SK-N-SH (cell line): ENCODE measurements at regions not wholly inside any gene's neighbourhood (a gene's known extent, or its start where the extent isn't known, plus 50 kb on each side); places are given as distances from the start of the nearest gene placed in this dataset.

Experiments
- CTCF ChIA-PET: fragments of 300-600, 350-600 bp; formaldehyde crosslinking; extraction: SDS; loops from one replicate; lab custom pipeline; 2021; lab: Yijun Ruan, JAX
- POLR2A ChIA-PET: fragments of 350-600 bp; sonication (Branson Sonifier 250); formaldehyde crosslinking; extraction: SDS; loops from one replicate; lab custom pipeline; 2020; ENCODE audit warnings: antibody characterized with exemption, inconsistent platforms; lab: Yijun Ruan, JAX
- DNase-seq: peaks from one replicate; pipeline ENCODE4 v3.0.0; 2012
- H2AFZ ChIP-seq: fragments of 200-600 bp; sonication (generic); 2 replicates; pipeline ENCODE4 v1.8.1; 2016; ENCODE audit warnings: antibody characterized with exemption, mild to moderate bottlenecking, low read depth
- H3F3A ChIP-seq: fragments of 200-600 bp; sonication (generic); replicated peaks from 2 replicates; pipeline ENCODE3; 2016; ENCODE audit warnings: antibody characterized with exemption, mild to moderate bottlenecking; ENCODE audit not compliant: insufficient read depth
- H3K27ac ChIP-seq, 2 experiments: fragments of 200-500 bp in 1 of 2; fragments of 200-600 bp in 1 of 2; sonication (Bioruptor generic) in 1 of 2; sonication (generic), shearing (Covaris generic) in 1 of 2; 2 replicates each; pipeline versions ENCODE4 v1.5.1 to v1.6.1; 2014 to 2016; ENCODE audit warnings: low read depth in 2 of 2, inconsistent platforms in 1 of 2, low read length in 1 of 2, mild to moderate bottlenecking in 1 of 2, mixed read lengths in 1 of 2
- H3K27me3 ChIP-seq: fragments of 200-600 bp; sonication (generic), shearing (Covaris generic); 2 replicates; pipeline ENCODE4 v1.6.1; 2016; ENCODE audit warnings: mixed run types; ENCODE audit not compliant: insufficient read depth
- H3K36me3 ChIP-seq, 2 experiments: fragments of 200-500 bp in 1 of 2; fragments of 200-600 bp in 1 of 2; sonication (Bioruptor generic) in 1 of 2; sonication (generic) in 1 of 2; replicated peaks in 1 of 2; 2 replicates each; pipeline versions ENCODE3 to v1.5.1; 2014 to 2016; ENCODE audit warnings: low read length in 1 of 2, mild to moderate bottlenecking in 1 of 2; ENCODE audit not compliant: insufficient read depth in 2 of 2, control insufficient read depth in 1 of 2
- H3K4me1 ChIP-seq, 2 experiments: fragments of 200-500 bp in 1 of 2; fragments of 200-600 bp in 1 of 2; sonication (Bioruptor generic) in 1 of 2; sonication (generic), shearing (Covaris generic) in 1 of 2; 2 replicates each; pipeline versions ENCODE4 v1.5.1 to v1.6.1; 2014 to 2016; ENCODE audit warnings: low read depth in 1 of 2, low read length in 1 of 2, mixed run types in 1 of 2; ENCODE audit not compliant: insufficient read depth in 2 of 2, control insufficient read depth in 1 of 2
- H3K4me2 ChIP-seq: fragments of 200-600 bp; sonication (generic), shearing (Covaris generic); 2 replicates; pipeline ENCODE4 v1.6.1; 2017; ENCODE audit warnings: mixed run types
- H3K4me3 ChIP-seq, 2 experiments: fragments of 200-500 bp in 1 of 2; fragments of 200-600 bp in 1 of 2; sonication (Bioruptor generic) in 1 of 2; sonication (generic), shearing (Covaris generic) in 1 of 2; 2 replicates each; pipeline versions ENCODE4 v1.5.1 to v1.8.1; 2014 to 2016; ENCODE audit warnings: low read depth in 2 of 2, inconsistent platforms in 1 of 2, low read length in 1 of 2, mild to moderate bottlenecking in 1 of 2, mixed read lengths in 1 of 2, moderate library complexity in 1 of 2
- H3K79me2 ChIP-seq: fragments of 200-600 bp; sonication (generic); 2 replicates; pipeline ENCODE4 v1.8.1; 2017; ENCODE audit warnings: mild to moderate bottlenecking; ENCODE audit not compliant: insufficient read depth
- H3K9ac ChIP-seq: fragments of 200-600 bp; sonication (generic); 2 replicates; pipeline ENCODE4 v1.6.1; 2017; ENCODE audit warnings: mixed run types
- H3K9me2 ChIP-seq: fragments of 200-600 bp; sonication (generic); 2 replicates; pipeline ENCODE4 v1.6.1; 2017; ENCODE audit warnings: mixed run types
- H3K9me3 ChIP-seq: fragments of 200-600 bp; sonication (generic); 2 replicates; pipeline ENCODE4 v1.6.1; 2017; ENCODE audit warnings: mixed run types, mild to moderate bottlenecking, moderate library complexity
- H4K20me1 ChIP-seq: fragments of 200-600 bp; sonication (generic); 2 replicates; pipeline ENCODE4 v1.6.1; 2017; ENCODE audit warnings: mild to moderate bottlenecking, mixed run types; ENCODE audit not compliant: insufficient read depth
- CTCF ChIP-seq: fragments of 200-600 bp; sonication (generic); IDR thresholded peaks from 2 replicates; pipeline ENCODE4 v1.6.1; 2017; ENCODE audit warnings: antibody characterized with exemption, mild to moderate bottlenecking, moderate library complexity
- EP300 ChIP-seq, 2 experiments: IDR thresholded peaks; 2 replicates each; pipeline versions ENCODE4 v1.4.0 to v1.6.1; 2012; ENCODE audit warnings: borderline replicate concordance in 1 of 2, low read depth in 1 of 2, low read length in 1 of 2
- FOXM1 ChIP-seq: IDR thresholded peaks from 2 replicates; pipeline ENCODE4 v1.4.0; 2012; ENCODE audit warnings: low read depth, mild to moderate bottlenecking
- GABPA ChIP-seq: IDR thresholded peaks from 2 replicates; pipeline ENCODE4 v1.4.0; 2012; ENCODE audit warnings: low read depth, mild to moderate bottlenecking
- GATA2 ChIP-seq: sonication (generic); formaldehyde crosslinking; IDR thresholded peaks from 2 replicates; pipeline ENCODE4 v1.5.0; 2020; ENCODE audit warnings: mild to moderate bottlenecking, missing genetic modification reagents
- IRF3 ChIP-seq: fragments of 150-350 bp; IDR thresholded peaks from 2 replicates; pipeline ENCODE4 v1.6.1; 2016; ENCODE audit warnings: mild to moderate bottlenecking, low read depth, low read length
- MAX ChIP-seq: IDR thresholded peaks from 2 replicates; pipeline ENCODE4 v1.4.0; 2012; ENCODE audit warnings: low read depth
- MEF2A ChIP-seq: IDR thresholded peaks from 2 replicates; pipeline ENCODE4 v1.4.0; 2012; ENCODE audit warnings: low read depth, borderline replicate concordance
- POLR2AphosphoS5 ChIP-seq: IDR thresholded peaks from 2 replicates; pipeline ENCODE4 v1.6.1; 2012; ENCODE audit warnings: low read depth, low read length
- RAD21 ChIP-seq: IDR thresholded peaks from 2 replicates; pipeline ENCODE4 v1.6.1; 2012; ENCODE audit warnings: mild to moderate bottlenecking, low read length
- RXRA ChIP-seq: IDR thresholded peaks from 2 replicates; pipeline ENCODE4 v1.4.0; 2012; ENCODE audit warnings: low read depth, mild to moderate bottlenecking, borderline replicate concordance
- SMC3 ChIP-seq: IDR thresholded peaks from 2 replicates; pipeline ENCODE4 v1.6.1; 2012; ENCODE audit warnings: low read depth, low read length, improper control_type of control experiment
- TAF1 ChIP-seq: IDR thresholded peaks from 2 replicates; pipeline ENCODE4 v1.6.1; 2012; ENCODE audit warnings: low read depth, mild to moderate bottlenecking, low read length, moderate library complexity, borderline replicate concordance
- TCF12 ChIP-seq: IDR thresholded peaks from 2 replicates; pipeline ENCODE4 v1.4.0; 2012
- TEAD4 ChIP-seq: IDR thresholded peaks from 2 replicates; pipeline ENCODE4 v1.4.0; 2012; ENCODE audit warnings: mild to moderate bottlenecking, borderline replicate concordance; ENCODE audit not compliant: insufficient read depth
- ZBTB33 ChIP-seq: IDR thresholded peaks from 2 replicates; pipeline ENCODE4 v1.4.0; 2012; ENCODE audit warnings: low read depth, borderline replicate concordance
- WGBS: methylation state at CpG from one replicate; pipeline ENCODE4 v1.1.6; 2017; ENCODE audit warnings: low lambda C conversion rate; 5-methylcytosine and 5-hydroxymethylcytosine counted together
- TF ChIP-seq, protein P1 (sequence below): IDR thresholded peaks from 2 replicates; pipeline ENCODE4 v1.6.1; 2012; ENCODE audit warnings: mild to moderate bottlenecking, low read depth, low read length, moderate library complexity

DNA sequence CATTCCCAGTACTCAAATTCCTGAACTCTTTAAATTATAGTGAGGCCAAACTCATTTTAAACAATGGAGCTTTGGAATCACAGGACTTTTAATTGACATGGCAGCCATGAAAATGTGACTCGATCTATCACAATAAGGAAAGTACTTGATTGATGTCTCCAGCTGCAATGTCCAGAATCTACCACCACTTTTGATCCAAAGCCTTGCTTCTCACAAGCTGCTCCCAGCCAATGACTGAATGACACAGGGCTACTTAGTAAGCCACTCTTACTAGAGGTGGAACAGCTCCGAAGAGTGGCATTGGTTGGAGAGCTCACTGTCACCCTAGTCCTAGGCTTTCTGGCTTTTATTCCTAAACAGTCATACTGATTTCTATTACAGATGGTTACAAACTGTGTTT lies 270.1 kb downstream of the IRS1 start:
- Histone ChIP-seq H3K36me3 (no peaks in the 10 kb centered on the region), H3K79me2 (no peaks in the 10 kb centered on the region), H3K9me3 (no peaks in the 10 kb centered on the region), H3F3A (no peaks in the 10 kb centered on the region), H3K27me3 (no peaks in the 10 kb centered on the region), H3K9ac (no peak overlapping the region)
- POLR2A ChIA-PET: no interaction called here
- CTCF ChIA-PET: no interaction called here
- TF ChIP-seq POLR2AphosphoS5 (no peak), TEAD4 (no peak), RAD21 (no peak), ZBTB33 (no peak), FOXM1 (no peak), RXRA (no peak), EP300 (IDR thresholded peaks at IDR 0.05; ENCODE audit: borderline replicate concordance in 1 of 2, low read depth in 1 of 2, low read length in 1 of 2) (no peak), MAX (no peak), TCF12 (no peak), IRF3 (no peak)
- TF ChIP-seq, protein P1, sequence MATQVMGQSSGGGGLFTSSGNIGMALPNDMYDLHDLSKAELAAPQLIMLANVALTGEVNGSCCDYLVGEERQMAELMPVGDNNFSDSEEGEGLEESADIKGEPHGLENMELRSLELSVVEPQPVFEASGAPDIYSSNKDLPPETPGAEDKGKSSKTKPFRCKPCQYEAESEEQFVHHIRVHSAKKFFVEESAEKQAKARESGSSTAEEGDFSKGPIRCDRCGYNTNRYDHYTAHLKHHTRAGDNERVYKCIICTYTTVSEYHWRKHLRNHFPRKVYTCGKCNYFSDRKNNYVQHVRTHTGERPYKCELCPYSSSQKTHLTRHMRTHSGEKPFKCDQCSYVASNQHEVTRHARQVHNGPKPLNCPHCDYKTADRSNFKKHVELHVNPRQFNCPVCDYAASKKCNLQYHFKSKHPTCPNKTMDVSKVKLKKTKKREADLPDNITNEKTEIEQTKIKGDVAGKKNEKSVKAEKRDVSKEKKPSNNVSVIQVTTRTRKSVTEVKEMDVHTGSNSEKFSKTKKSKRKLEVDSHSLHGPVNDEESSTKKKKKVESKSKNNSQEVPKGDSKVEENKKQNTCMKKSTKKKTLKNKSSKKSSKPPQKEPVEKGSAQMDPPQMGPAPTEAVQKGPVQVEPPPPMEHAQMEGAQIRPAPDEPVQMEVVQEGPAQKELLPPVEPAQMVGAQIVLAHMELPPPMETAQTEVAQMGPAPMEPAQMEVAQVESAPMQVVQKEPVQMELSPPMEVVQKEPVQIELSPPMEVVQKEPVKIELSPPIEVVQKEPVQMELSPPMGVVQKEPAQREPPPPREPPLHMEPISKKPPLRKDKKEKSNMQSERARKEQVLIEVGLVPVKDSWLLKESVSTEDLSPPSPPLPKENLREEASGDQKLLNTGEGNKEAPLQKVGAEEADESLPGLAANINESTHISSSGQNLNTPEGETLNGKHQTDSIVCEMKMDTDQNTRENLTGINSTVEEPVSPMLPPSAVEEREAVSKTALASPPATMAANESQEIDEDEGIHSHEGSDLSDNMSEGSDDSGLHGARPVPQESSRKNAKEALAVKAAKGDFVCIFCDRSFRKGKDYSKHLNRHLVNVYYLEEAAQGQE: no peak
- TF ChIP-seq, all 33 proteins: peak for 0
- no peaks in the 10 kb centered on the region for H3K9me2 ChIP-seq
- no peak overlapping the region for H3K4me2 ChIP-seq
- H3K4me1 ChIP-seq: no peaks in the 10 kb centered on the region
- 46% methylated on average over 2 of the region's 2 CpGs for WGBS
- no peak for DNase-seq
- no peak overlapping the region for H3K4me3 ChIP-seq
- H4K20me1 ChIP-seq: no peaks in the 10 kb centered on the region
- H3K27ac ChIP-seq: no peak overlapping the region
- no peak overlapping the region for H2AFZ ChIP-seq

GRCh38 chr2:226526716-226527115 lies 272.9 kb downstream of the IRS1 start:
- POLR2A ChIA-PET: no interaction called here
- no peak overlapping the region for H3K4me2 ChIP-seq
- CTCF ChIA-PET: no interaction called here
- 13% methylated on average over 3 of the region's 3 CpGs for WGBS
- H3F3A ChIP-seq: no peaks in the 10 kb centered on the region
- DNase-seq: no peak
- no peaks in the 10 kb centered on the region for H4K20me1 ChIP-seq
- H3K9ac ChIP-seq: no peak overlapping the region
- H3K4me1 ChIP-seq: no peaks in the 10 kb centered on the region
- no peaks in the 10 kb centered on the region for H3K27me3 ChIP-seq
- no peaks in the 10 kb centered on the region for H3K79me2 ChIP-seq
- H3K9me3 ChIP-seq: no peaks in the 10 kb centered on the region
- H3K4me3 ChIP-seq: no peak overlapping the region
- no peaks in the 10 kb centered on the region for H3K9me2 ChIP-seq
- H3K36me3 ChIP-seq: no peaks in the 10 kb centered on the region
- no peak overlapping the region for H3K27ac ChIP-seq
- peak overlapping the region; percentile 63; the same call in 1 of the 2 replicates for H2AFZ ChIP-seq
- TF ChIP-seq EP300 (IDR thresholded peaks at IDR 0.05; ENCODE audit: borderline replicate concordance in 1 of 2, low read depth in 1 of 2, low read length in 1 of 2) (no peak), CTCF (no peak), GATA2 (CRISPR knock-in tag) (no peak), RAD21 (no peak), ZBTB33 (no peak), GABPA (no peak), TAF1 (no peak), MEF2A (no peak), SMC3 (no peak), TCF12 (no peak)
